B cell (primary cell): ENCODE measurements at regions not wholly inside any gene's neighbourhood (a gene's known extent, or its start where the extent isn't known, plus 50 kb on each side); places are given as distances from the start of the nearest gene placed in this dataset.

Experiments used
- ATAC-seq: fragments of 200-7000 bp; cut with Tn5 transposase; one replicate; pipeline ENCODE4 v1.10.0; 2021; ENCODE audit warnings: low read depth, mild to moderate bottlenecking, moderate number of reproducible peaks, moderate library complexity
- CTCF ChIA-PET: fragments of 350-600 bp; sonication (Branson Sonifier 250); formaldehyde crosslinking; loops from one replicate; lab custom pipeline; 2021; ENCODE audit warnings: antibody characterized with exemption, inconsistent platforms; lab: Charles Lee
- POLR2A ChIA-PET: fragments of 350-600 bp; sonication (Branson Sonifier 250); formaldehyde crosslinking; loops from one replicate; lab custom pipeline; 2021; ENCODE audit warnings: antibody characterized with exemption; lab: Charles Lee
- DNase-seq: peaks from one replicate; pipeline ENCODE4 v3.0.0; 2013
- H2AFZ ChIP-seq: 2 replicates; pipeline ENCODE4 v1.6.1; 2012; ENCODE audit warnings: mild to moderate bottlenecking, low read depth, low read length; ENCODE audit not compliant: insufficient read depth, poor library complexity, severe bottlenecking
- H3K27ac ChIP-seq, 2 donors: 1 replicate in 1 of 2; 2 replicates in 1 of 2; pipeline ENCODE4 v1.5.1; 2012 to 2013; ENCODE audit warnings: low read length in 2 of 2, mild to moderate bottlenecking in 2 of 2, moderate library complexity in 1 of 2
- H3K27me3 ChIP-seq, 4 experiments: fragments of 200-600 bp in 1 of 4; sonication (generic) in 1 of 4; replicated peaks in 1 of 4; 1 replicate in 2 of 4; 2 replicates in 2 of 4; pipeline versions ENCODE4 v1.6.1 to v1.7.0; 2013 to 2016; ENCODE audit warnings: low read length in 3 of 4, mild to moderate bottlenecking in 2 of 4, mixed read lengths in 1 of 4, moderate library complexity in 1 of 4; ENCODE audit not compliant: insufficient read depth in 4 of 4, control insufficient read depth in 3 of 4; ENCODE audit errors: control extremely low read depth in 1 of 4
- H3K36me3 ChIP-seq, 2 experiments: replicated peaks in 1 of 2; 1 replicate in 1 of 2; 2 replicates in 1 of 2; pipeline versions ENCODE4 v1.6.1 to v1.7.1; 2013; ENCODE audit warnings: low read length in 1 of 2; ENCODE audit not compliant: insufficient read depth in 2 of 2, control insufficient read depth in 1 of 2; ENCODE audit errors: control extremely low read depth in 1 of 2, extremely low read depth in 1 of 2
- H3K4me1 ChIP-seq, 2 donors: fragments of 200-600 bp in 1 of 2; sonication (generic) in 1 of 2; 1 replicate in 1 of 2; 2 replicates in 1 of 2; pipeline versions ENCODE4 v1.5.1 to v1.6.1; 2013 to 2017; ENCODE audit warnings: low read length in 2 of 2; ENCODE audit not compliant: control insufficient read depth in 2 of 2, insufficient read depth in 2 of 2
- H3K4me2 ChIP-seq: replicated peaks from 2 replicates; pipeline ENCODE3; 2012; ENCODE audit warnings: mild to moderate bottlenecking, low read depth, low read length; ENCODE audit not compliant: poor library complexity, severe bottlenecking
- H3K4me3 ChIP-seq, 5 experiments: fragments of 200-600 bp in 1 of 5; sonication (generic) in 1 of 5; 1 replicate in 3 of 5; 2 replicates in 2 of 5; pipeline versions ENCODE4 v1.5.1 to v1.7.0; 2011 to 2016; ENCODE audit warnings: low read length in 4 of 5, mild to moderate bottlenecking in 4 of 5, low read depth in 2 of 5, control low read depth in 1 of 5, moderate library complexity in 1 of 5; ENCODE audit not compliant: insufficient read depth in 1 of 5; ENCODE audit errors: control extremely low read depth in 1 of 5, extremely low read depth in 1 of 5
- H3K79me2 ChIP-seq: fragments of 200-600 bp; sonication (generic); one replicate; pipeline ENCODE4 v1.6.0; 2016; ENCODE audit warnings: low read length; ENCODE audit not compliant: control insufficient read depth, insufficient read depth
- H3K9ac ChIP-seq: fragments of 200-600 bp; sonication (generic); 2 replicates; pipeline ENCODE4 v1.6.1; 2017; ENCODE audit warnings: mild to moderate bottlenecking, low read length, moderate library complexity
- H3K9me3 ChIP-seq, 3 donors: one replicate each; pipeline versions ENCODE4 v1.6.1 to v1.7.1; 2013; ENCODE audit warnings: low read length in 2 of 3; ENCODE audit not compliant: control insufficient read depth in 2 of 3, insufficient read depth in 1 of 3; ENCODE audit errors: control extremely low read depth in 1 of 3
- H4K20me1 ChIP-seq: 2 replicates; pipeline ENCODE4 v1.6.0; 2012; ENCODE audit warnings: mild to moderate bottlenecking, low read length; ENCODE audit not compliant: insufficient read depth, control insufficient read depth, poor library complexity, severe bottlenecking
- H3K27ac Mint-ChIP-seq: one replicate; pipeline ENCODE4 v1.8.0; 2021; ENCODE audit warnings: mixed read lengths
- H3K27me3 Mint-ChIP-seq: one replicate; pipeline ENCODE4 v1.8.0; 2021; ENCODE audit warnings: mixed read lengths
- H3K4me1 Mint-ChIP-seq: one replicate; pipeline ENCODE4 v1.8.0; 2021; ENCODE audit warnings: mixed read lengths
- H3K4me3 Mint-ChIP-seq: one replicate; pipeline ENCODE4 v1.8.0; 2021; ENCODE audit warnings: mixed read lengths
- H3K9me3 Mint-ChIP-seq: one replicate; pipeline ENCODE4 v1.8.0; 2022; ENCODE audit warnings: mixed read lengths; ENCODE audit not compliant: insufficient read depth
- WGBS: methylation state at CpG from one replicate; pipeline ENCODE4 v1.1.5; 2013; ENCODE audit warnings: missing lambda C conversion rate; ENCODE audit not compliant: insufficient coverage; 5-methylcytosine and 5-hydroxymethylcytosine counted together
- intact Hi-C: fragments of 100-400 bp; cut with micrococcal nuclease; formaldehyde crosslinking; loops from one replicate; pipeline ENCODE4 v1.10.0; 2022
- TF ChIP-seq, protein P1 (sequence below): fragments of 200-600 bp; IDR thresholded peaks from one replicate; pipeline ENCODE4 v1.8.0; 2022; ENCODE audit warnings: antibody characterized with exemption, mild to moderate bottlenecking

DNA sequence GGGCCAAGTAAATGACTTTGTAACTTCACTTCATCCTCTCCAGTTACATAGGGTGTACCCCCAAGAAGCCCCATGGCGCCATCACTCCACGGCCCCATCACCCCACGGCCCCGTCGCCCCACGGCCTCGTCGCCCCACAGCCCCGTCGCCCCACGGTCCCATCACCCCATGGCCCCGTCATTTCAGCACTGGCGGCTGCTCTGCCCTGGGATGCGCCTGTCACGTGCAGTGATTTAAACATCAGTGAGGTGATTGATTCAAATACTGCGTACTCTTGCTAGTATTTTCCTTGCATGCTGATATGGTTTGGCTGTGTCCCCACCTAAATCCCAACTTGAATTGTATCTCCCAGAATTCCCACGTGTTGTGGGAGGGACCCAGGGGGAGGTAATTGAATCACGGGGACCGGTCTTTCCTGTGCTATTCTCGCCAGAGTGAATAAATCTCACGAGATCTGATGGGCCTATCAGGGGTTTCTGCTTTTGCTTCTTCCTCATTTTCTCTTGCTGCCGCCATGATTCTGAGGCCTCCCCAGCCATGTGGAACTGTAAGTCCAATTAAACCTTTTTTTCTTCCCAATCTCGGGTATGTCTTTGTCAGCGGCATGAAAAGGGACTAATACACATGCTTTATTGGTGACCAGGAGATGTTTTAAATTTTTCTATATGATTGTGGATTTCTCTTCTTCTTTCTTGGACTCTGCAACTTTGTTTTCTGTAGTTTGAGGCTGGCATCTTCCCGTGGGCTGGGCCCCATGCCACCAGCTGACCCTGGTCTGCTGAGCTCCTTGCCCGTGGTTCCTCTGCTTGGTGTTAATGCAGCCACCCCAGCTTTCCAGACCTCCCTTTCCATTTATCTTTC is 50.1 kb upstream of the PCBP3 start:
- H3K4me2 ChIP-seq, result no peak overlapping the region
- no peak for DNase-seq
- no peak overlapping the region for H3K9ac ChIP-seq

More for the DNA sequence above, 50.1 kb upstream of the PCBP3 start:
- no peaks in the 10 kb centered on the region for H3K36me3 ChIP-seq
- peaks cover 0 to 12% (median 0%) of the 10 kb centered on the region in 3 donors for H3K9me3 ChIP-seq
- peaks cover 17% of the 10 kb centered on the region for H3K4me1 Mint-ChIP-seq
- no peak overlapping the region for H2AFZ ChIP-seq
- ChIA-PET POLR2A (no interaction called here), CTCF (no interaction called here)
- WGBS, result 81% methylated on average over 18 of the region's 26 CpGs
- no peak overlapping the region for H3K27ac ChIP-seq
- H3K4me3 Mint-ChIP-seq, result no peak overlapping the region
- no peaks in the 10 kb centered on the region for H3K9me3 Mint-ChIP-seq
- no peak overlapping the region for H3K27ac Mint-ChIP-seq
- peaks cover 31 to 36% of the 10 kb centered on the region in 2 donors for H3K4me1 ChIP-seq
- TF ChIP-seq, protein P1, sequence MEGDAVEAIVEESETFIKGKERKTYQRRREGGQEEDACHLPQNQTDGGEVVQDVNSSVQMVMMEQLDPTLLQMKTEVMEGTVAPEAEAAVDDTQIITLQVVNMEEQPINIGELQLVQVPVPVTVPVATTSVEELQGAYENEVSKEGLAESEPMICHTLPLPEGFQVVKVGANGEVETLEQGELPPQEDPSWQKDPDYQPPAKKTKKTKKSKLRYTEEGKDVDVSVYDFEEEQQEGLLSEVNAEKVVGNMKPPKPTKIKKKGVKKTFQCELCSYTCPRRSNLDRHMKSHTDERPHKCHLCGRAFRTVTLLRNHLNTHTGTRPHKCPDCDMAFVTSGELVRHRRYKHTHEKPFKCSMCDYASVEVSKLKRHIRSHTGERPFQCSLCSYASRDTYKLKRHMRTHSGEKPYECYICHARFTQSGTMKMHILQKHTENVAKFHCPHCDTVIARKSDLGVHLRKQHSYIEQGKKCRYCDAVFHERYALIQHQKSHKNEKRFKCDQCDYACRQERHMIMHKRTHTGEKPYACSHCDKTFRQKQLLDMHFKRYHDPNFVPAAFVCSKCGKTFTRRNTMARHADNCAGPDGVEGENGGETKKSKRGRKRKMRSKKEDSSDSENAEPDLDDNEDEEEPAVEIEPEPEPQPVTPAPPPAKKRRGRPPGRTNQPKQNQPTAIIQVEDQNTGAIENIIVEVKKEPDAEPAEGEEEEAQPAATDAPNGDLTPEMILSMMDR, result no peak
- H3K4me3 ChIP-seq, result no peak overlapping the region
- H4K20me1 ChIP-seq, result no peaks in the 10 kb centered on the region
- intact Hi-C loops, result loop anchor here (2.0 to 5.0 kb wide), 2 partner anchors 21 to 49 kb away; partner anchors contain the start of gene PCBP3
- H3K79me2 ChIP-seq, result no peaks in the 10 kb centered on the region
- H3K27me3 Mint-ChIP-seq, result peaks cover 34% of the 10 kb centered on the region
- no peak for ATAC-seq
- H3K27me3 ChIP-seq, result peaks cover 0 to 26% (median 8%) of the 10 kb centered on the region in 4 experiments
